Fibroblast of lung (primary cell): ENCODE measurements at regions not wholly inside any gene's neighbourhood (a gene's known extent, or its start where the extent isn't known, plus 50 kb on each side); places are given as distances from the start of the nearest gene placed in this dataset.

Source experiments
- DNase-seq, 2 donors: peaks; one replicate each; pipeline versions ENCODE4 v3.0.0 to v3.0.0-alpha.2; 2010; ENCODE audit warnings: low read depth in 2 of 2
- H2AFZ ChIP-seq: 2 replicates; pipeline ENCODE4 v1.5.1; 2012; ENCODE audit warnings: low read length, control low read depth, inconsistent platforms
- H3K27ac ChIP-seq: 2 replicates; pipeline ENCODE4 v1.5.1; 2011; ENCODE audit warnings: low read length, control low read depth; ENCODE audit not compliant: insufficient read depth
- H3K27me3 ChIP-seq: 2 replicates; pipeline ENCODE4 v1.5.1; 2011; ENCODE audit warnings: mild to moderate bottlenecking, low read length; ENCODE audit not compliant: control insufficient read depth, insufficient read depth
- H3K36me3 ChIP-seq: 2 replicates; pipeline ENCODE4 v1.5.1; 2011; ENCODE audit warnings: low read length; ENCODE audit not compliant: control insufficient read depth, insufficient read depth
- H3K4me1 ChIP-seq: 2 replicates; pipeline ENCODE4 v1.5.1; 2011; ENCODE audit warnings: low read length; ENCODE audit not compliant: control insufficient read depth, insufficient read depth; ENCODE audit errors: extremely low read depth
- H3K4me2 ChIP-seq: 2 replicates; pipeline ENCODE4 v1.5.1; 2011; ENCODE audit warnings: low read length, control low read depth; ENCODE audit not compliant: insufficient read depth; ENCODE audit errors: extremely low read depth
- H3K4me3 ChIP-seq, 4 experiments: fragments of 200-600 bp in 1 of 4; sonication (generic) in 1 of 4; replicated peaks in 1 of 4; 2 replicates each; pipeline ENCODE4 v1.5.1; 2011 to 2016; ENCODE audit warnings: low read length in 4 of 4, low read depth in 3 of 4, mild to moderate bottlenecking in 3 of 4, control low read depth in 2 of 4, inconsistent platforms in 1 of 4, mixed read lengths in 1 of 4; ENCODE audit not compliant: insufficient read depth in 1 of 4; ENCODE audit errors: control extremely low read depth in 1 of 4
- H3K79me2 ChIP-seq: 2 replicates; pipeline ENCODE4 v1.5.1; 2012; ENCODE audit warnings: mild to moderate bottlenecking, low read length, inconsistent platforms; ENCODE audit not compliant: control insufficient read depth, insufficient read depth
- H3K9ac ChIP-seq: 2 replicates; pipeline ENCODE4 v1.5.1; 2011; ENCODE audit warnings: mild to moderate bottlenecking, low read length, control low read depth; ENCODE audit not compliant: insufficient read depth
- H3K9me3 ChIP-seq: 2 replicates; pipeline ENCODE4 v1.5.1; 2012; ENCODE audit warnings: low read depth, low read length; ENCODE audit not compliant: control insufficient read depth, insufficient read depth
- H4K20me1 ChIP-seq: 2 replicates; pipeline ENCODE4 v1.5.1; 2011; ENCODE audit warnings: low read length; ENCODE audit not compliant: control insufficient read depth, insufficient read depth; ENCODE audit errors: extremely low read depth
- CTCF ChIP-seq, 2 donors: IDR thresholded peaks in 1 of 2; conservative IDR thresholded peaks in 1 of 2; 1 replicate in 1 of 2; 2 replicates in 1 of 2; pipeline ENCODE4 v1.5.1; 2011 to 2012; ENCODE audit warnings: low read length in 2 of 2, control low read depth in 1 of 2, inconsistent platforms in 1 of 2, low read depth in 1 of 2, mild to moderate bottlenecking in 1 of 2
- EZH2 ChIP-seq: IDR thresholded peaks from 2 replicates; pipeline ENCODE4 v1.5.1; 2012; ENCODE audit warnings: low read length, control low read depth, mild to moderate bottlenecking; ENCODE audit errors: missing control alignments

- H3K9ac ChIP-seq = no peak overlapping the region
- H3K27ac ChIP-seq = no peak overlapping the region
- H2AFZ ChIP-seq = no peak overlapping the region
- peaks cover 7% of the 10 kb centered on the region for H3K4me1 ChIP-seq
- no peak overlapping the region for H3K4me3 ChIP-seq
- no peaks in the 10 kb centered on the region for H4K20me1 ChIP-seq
- no peaks in the 10 kb centered on the region for H3K9me3 ChIP-seq
- no peaks in the 10 kb centered on the region for H3K79me2 ChIP-seq
- TF ChIP-seq CTCF (conservative IDR thresholded peaks at IDR 0.05 in 1 of 2, IDR thresholded peaks at IDR 0.05 in 1 of 2; ENCODE audit: low read depth in 1 of 2, low read length in 2 of 2) = no peak
- no peak for TF ChIP-seq EZH2
- no peaks in the 10 kb centered on the region for H3K36me3 ChIP-seq
- no peak for DNase-seq
- no peak overlapping the region for H3K4me2 ChIP-seq
- H3K27me3 ChIP-seq = no peaks in the 10 kb centered on the region
These were observed 177.5 kb upstream of the ZBED5 start for GRCh38 chr11:11035331-11035730.

GRCh38 chr11:11034476-11034875 lies 176.6 kb upstream of the ZBED5 start:
- TF ChIP-seq CTCF (conservative IDR thresholded peaks at IDR 0.05 in 1 of 2, IDR thresholded peaks at IDR 0.05 in 1 of 2; ENCODE audit: low read depth in 1 of 2, low read length in 2 of 2) (no peak), EZH2 (no peak)

GRCh38 chr11:11032066-11032465 lies 174.2 kb upstream of the ZBED5 start:
- H4K20me1 ChIP-seq = no peaks in the 10 kb centered on the region
- no peak overlapping the region for H3K4me3 ChIP-seq
- H3K9me3 ChIP-seq = no peaks in the 10 kb centered on the region
- H3K79me2 ChIP-seq = no peaks in the 10 kb centered on the region
- no peak overlapping the region for H2AFZ ChIP-seq
- H3K27ac ChIP-seq = no peak overlapping the region
- H3K4me2 ChIP-seq = no peak overlapping the region
- peaks cover 7% of the 10 kb centered on the region for H3K4me1 ChIP-seq
- no peaks in the 10 kb centered on the region for H3K36me3 ChIP-seq
- H3K9ac ChIP-seq = no peak overlapping the region
- TF ChIP-seq EZH2 (no peak), CTCF (conservative IDR thresholded peaks at IDR 0.05 in 1 of 2, IDR thresholded peaks at IDR 0.05 in 1 of 2; ENCODE audit: low read depth in 1 of 2, low read length in 2 of 2) (no peak)
- no peaks in the 10 kb centered on the region for H3K27me3 ChIP-seq
- no peak for DNase-seq

More at GRCh38 chr11:11034476-11034875, 176.6 kb upstream of the ZBED5 start:
- Histone ChIP-seq H2AFZ (no peak overlapping the region), H3K9ac (no peak overlapping the region), H3K4me2 (no peak overlapping the region), H3K79me2 (no peaks in the 10 kb centered on the region), H3K27ac (no peak overlapping the region), H4K20me1 (no peaks in the 10 kb centered on the region), H3K4me1 (peaks cover 4% of the 10 kb centered on the region), H3K27me3 (no peaks in the 10 kb centered on the region), H3K36me3 (no peaks in the 10 kb centered on the region), H3K9me3 (no peaks in the 10 kb centered on the region), H3K4me3 (no peak overlapping the region)
- no peak for DNase-seq
